ENCODE measurements at regions not wholly inside any gene's neighbourhood (a gene's known extent, or its start where the extent isn't known, plus 50 kb on each side); places are given as distances from the start of the nearest gene placed in this dataset.

DNA sequence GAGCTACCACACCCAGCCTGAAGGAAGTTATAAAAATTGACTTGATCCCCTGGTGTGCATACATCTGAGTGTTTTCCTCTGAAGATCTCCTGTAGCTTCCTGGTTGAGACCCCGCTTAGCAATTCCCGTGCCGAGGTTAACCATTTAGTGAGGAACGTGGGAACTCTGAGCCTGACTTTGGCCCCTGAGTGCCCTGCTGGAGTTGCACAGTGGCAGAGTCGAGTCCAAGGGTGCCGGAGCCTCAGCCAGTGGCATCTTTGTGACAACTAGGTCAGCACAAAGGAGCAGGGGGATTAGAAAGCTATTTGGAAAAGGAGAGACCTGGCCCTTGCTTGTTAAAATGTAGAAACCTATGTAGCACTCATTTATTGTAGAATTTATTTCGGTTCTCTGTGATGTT, 561.2 kb upstream of the SALL3 start:
- H3K36me3 ChIP-seq (ENCODE audit: control insufficient read depth, insufficient read depth, low read length) = no peaks in the 10 kb centered on the region
- DNase-seq (ENCODE audit: low read depth) = no peak
- no peak overlapping the region for H3K4me3 ChIP-seq (ENCODE audit: low read depth, low read length)
- no peaks in the 10 kb centered on the region for H3K27me3 ChIP-seq (ENCODE audit: control insufficient read depth, insufficient read depth, low read length)
- TF ChIP-seq, protein P1, sequence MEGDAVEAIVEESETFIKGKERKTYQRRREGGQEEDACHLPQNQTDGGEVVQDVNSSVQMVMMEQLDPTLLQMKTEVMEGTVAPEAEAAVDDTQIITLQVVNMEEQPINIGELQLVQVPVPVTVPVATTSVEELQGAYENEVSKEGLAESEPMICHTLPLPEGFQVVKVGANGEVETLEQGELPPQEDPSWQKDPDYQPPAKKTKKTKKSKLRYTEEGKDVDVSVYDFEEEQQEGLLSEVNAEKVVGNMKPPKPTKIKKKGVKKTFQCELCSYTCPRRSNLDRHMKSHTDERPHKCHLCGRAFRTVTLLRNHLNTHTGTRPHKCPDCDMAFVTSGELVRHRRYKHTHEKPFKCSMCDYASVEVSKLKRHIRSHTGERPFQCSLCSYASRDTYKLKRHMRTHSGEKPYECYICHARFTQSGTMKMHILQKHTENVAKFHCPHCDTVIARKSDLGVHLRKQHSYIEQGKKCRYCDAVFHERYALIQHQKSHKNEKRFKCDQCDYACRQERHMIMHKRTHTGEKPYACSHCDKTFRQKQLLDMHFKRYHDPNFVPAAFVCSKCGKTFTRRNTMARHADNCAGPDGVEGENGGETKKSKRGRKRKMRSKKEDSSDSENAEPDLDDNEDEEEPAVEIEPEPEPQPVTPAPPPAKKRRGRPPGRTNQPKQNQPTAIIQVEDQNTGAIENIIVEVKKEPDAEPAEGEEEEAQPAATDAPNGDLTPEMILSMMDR (IDR thresholded peaks at IDR 0.05; ENCODE audit: insufficient read depth, low read length, poor library complexity, severe bottlenecking) = no peak

DNA sequence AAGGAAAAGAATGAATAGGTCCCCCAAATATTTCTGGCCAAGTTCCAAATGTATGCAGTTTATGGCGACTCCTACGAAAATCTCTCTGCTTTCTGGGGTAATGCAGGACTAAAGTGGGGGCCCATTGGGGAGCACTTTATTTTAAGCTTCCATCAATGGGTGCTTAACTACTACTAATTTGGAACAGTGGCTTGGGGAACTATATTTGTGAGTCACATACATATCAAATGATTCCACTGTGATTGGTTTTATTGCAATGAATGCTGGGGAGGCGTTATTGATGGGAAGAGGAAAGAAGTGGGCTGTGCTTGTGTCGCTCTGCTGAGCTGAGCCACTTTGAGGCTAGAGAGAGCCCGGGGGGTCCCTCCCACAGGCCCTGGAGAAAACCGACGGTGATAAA, 560.4 kb upstream of the SALL3 start:
- Histone ChIP-seq H3K36me3 (ENCODE audit: control insufficient read depth, insufficient read depth, low read length) (no peaks in the 10 kb centered on the region), H3K27me3 (ENCODE audit: control insufficient read depth, insufficient read depth, low read length) (no peaks in the 10 kb centered on the region), H3K4me3 (ENCODE audit: low read depth, low read length) (no peak overlapping the region)
- DNase-seq (ENCODE audit: low read depth) = no peak
- TF ChIP-seq, protein P1 (IDR thresholded peaks at IDR 0.05; ENCODE audit: insufficient read depth, low read length, poor library complexity, severe bottlenecking) = no peak

DNA sequence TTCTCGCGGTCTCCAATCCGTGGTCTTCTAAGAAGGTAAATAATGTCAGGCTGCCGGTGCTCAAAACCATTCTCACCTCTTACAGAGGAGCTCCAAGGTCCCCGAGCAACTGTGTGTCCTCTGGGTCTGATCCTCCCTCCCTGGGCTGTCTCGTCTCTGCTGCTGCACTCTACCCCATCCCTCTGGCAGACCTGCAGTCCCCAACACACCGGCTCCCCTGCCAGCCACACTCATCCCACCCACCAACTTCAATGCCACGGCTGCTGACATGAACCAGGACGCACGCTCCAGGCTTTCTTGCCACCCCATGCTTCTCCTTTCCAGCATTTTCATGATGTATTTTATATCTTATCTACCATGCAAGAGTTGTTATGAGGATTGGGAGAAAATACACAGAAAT, 559.5 kb upstream of the SALL3 start:
- TF ChIP-seq, protein P1 (IDR thresholded peaks at IDR 0.05; ENCODE audit: insufficient read depth, low read length, poor library complexity, severe bottlenecking) = no peak
- H3K4me3 ChIP-seq (ENCODE audit: low read depth, low read length) = no peak overlapping the region

DNA sequence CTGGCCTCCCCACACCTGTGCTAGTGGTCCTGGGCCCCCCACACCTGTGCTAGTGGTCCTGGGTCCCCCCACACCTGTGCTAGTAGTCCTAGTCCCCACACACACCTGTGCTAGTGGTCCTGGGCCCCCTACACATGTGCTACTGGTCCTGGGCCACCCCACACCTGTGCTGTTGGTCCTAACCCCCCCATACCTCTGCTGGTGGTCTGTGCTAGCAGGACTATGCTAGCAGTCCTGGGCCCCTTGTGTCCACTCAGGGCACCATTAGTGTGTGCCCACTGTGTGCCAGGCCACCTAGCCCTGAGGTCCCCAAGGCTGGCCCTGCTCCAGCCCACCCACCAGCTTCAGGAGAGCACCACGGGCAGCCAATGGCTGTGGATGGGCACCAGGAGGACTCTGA, 558.2 kb upstream of the SALL3 start:
- no peak for DNase-seq (ENCODE audit: low read depth)
- TF ChIP-seq, protein P1 (IDR thresholded peaks at IDR 0.05; ENCODE audit: insufficient read depth, low read length, poor library complexity, severe bottlenecking) = no peak
- no peak overlapping the region for H3K4me3 ChIP-seq (ENCODE audit: low read depth, low read length)
- H3K36me3 ChIP-seq (ENCODE audit: control insufficient read depth, insufficient read depth, low read length) = no peaks in the 10 kb centered on the region
- H3K27me3 ChIP-seq (ENCODE audit: control insufficient read depth, insufficient read depth, low read length) = no peaks in the 10 kb centered on the region

More for the DNA sequence above, 559.5 kb upstream of the SALL3 start:
- no peaks in the 10 kb centered on the region for H3K36me3 ChIP-seq (ENCODE audit: control insufficient read depth, insufficient read depth, low read length)
- H3K27me3 ChIP-seq (ENCODE audit: control insufficient read depth, insufficient read depth, low read length) = no peaks in the 10 kb centered on the region
- DNase-seq (ENCODE audit: low read depth) = no peak

DNA sequence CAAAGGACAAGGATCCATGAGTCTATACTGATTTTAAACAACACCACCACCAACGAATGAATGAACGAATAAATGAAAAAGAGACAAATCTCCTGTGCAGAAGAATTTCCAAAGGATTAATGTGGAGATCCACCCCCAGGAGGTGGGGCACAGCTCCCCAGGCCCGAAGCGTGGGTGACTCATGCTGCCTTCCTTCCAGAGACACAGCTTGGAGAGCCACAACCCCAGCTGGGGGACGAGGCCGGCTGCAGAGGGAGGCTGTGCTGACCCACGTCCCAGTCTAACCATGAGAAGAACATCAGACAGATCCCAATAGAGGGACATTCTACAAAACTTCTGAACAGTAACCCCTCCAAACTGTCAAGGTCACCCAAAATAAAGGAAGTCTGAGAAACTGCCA, 557.3 kb upstream of the SALL3 start:
- Histone ChIP-seq H3K27me3 (ENCODE audit: control insufficient read depth, insufficient read depth, low read length) (no peaks in the 10 kb centered on the region), H3K4me3 (ENCODE audit: low read depth, low read length) (no peak overlapping the region), H3K36me3 (ENCODE audit: control insufficient read depth, insufficient read depth, low read length) (no peaks in the 10 kb centered on the region)
- TF ChIP-seq, protein P1 (IDR thresholded peaks at IDR 0.05; ENCODE audit: insufficient read depth, low read length, poor library complexity, severe bottlenecking) = no peak
- no peak for DNase-seq (ENCODE audit: low read depth)

DNA sequence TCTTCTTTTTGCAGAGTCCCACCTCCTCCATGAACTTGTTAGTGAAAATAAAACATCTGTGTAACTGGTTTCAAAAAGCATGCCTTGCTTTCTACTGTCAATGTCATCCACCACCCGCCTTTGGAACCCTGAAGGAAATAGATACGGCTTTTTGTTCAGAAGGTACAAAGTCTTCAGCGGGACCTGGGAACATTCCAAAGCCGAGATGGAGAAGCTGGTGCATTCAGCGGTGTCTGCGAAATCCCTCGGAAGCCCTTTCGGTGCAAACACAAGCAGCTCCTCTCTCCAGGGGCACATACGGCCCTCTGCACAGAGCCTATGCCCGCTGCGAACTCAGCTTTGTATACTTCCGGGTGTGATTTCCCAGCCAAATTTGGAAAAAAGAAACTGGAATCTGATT, 555.8 kb upstream of the SALL3 start:
- TF ChIP-seq, protein P1 (IDR thresholded peaks at IDR 0.05; ENCODE audit: insufficient read depth, low read length, poor library complexity, severe bottlenecking) = no peak
- DNase-seq (ENCODE audit: low read depth) = no peak
- no peaks in the 10 kb centered on the region for H3K27me3 ChIP-seq (ENCODE audit: control insufficient read depth, insufficient read depth, low read length)

More for the DNA sequence above, 555.8 kb upstream of the SALL3 start:
- no peaks in the 10 kb centered on the region for H3K36me3 ChIP-seq (ENCODE audit: control insufficient read depth, insufficient read depth, low read length)
- no peak overlapping the region for H3K4me3 ChIP-seq (ENCODE audit: low read depth, low read length)
